HCT116 (cell line): ENCODE measurements at regions not wholly inside any gene's neighbourhood (a gene's known extent, or its start where the extent isn't known, plus 50 kb on each side); places are given as distances from the start of the nearest gene placed in this dataset.

ENCODE experiments used
- ATAC-seq: fragments of 200-7000 bp; cut with Tn5 transposase; 2 replicates; pipeline ENCODE4 v1.9.1; 2020; ENCODE audit warnings: mild to moderate bottlenecking, moderate library complexity
- BruUV-seq: library from RNA; stranded (reverse); fragments of 400-500 nt; replicated peaks from 2 replicates; lab custom pipeline; 2021; lab: Mats Ljungman, UMichigan
- CTCF ChIA-PET: fragments of 300-600 bp; sonication (Branson Sonifier 250); formaldehyde crosslinking; loops from one replicate; lab custom pipeline; 2021; ENCODE audit warnings: antibody characterized with exemption; lab: Charles Lee
- POLR2A ChIA-PET: fragments of 300-600, 350-600 bp; sonication (Branson Sonifier 250); formaldehyde crosslinking; loops from one replicate; lab custom pipeline; 2021; ENCODE audit warnings: antibody characterized with exemption; lab: Charles Lee
- RAD21 ChIA-PET, 2 experiments: fragments of 300-600 bp; sonication (Branson Sonifier 250); formaldehyde crosslinking; loops; one replicate each; lab custom pipeline; 2023; ENCODE audit warnings: low total read pairs in 2 of 2; ENCODE audit not compliant: uncharacterized antibody in 2 of 2, unreplicated experiment in 2 of 2, low non-redundant PET in 1 of 2; lab: Charles Lee
- DNase-seq: peaks from one replicate; pipeline ENCODE4 v3.0.0-alpha.2; 2010; ENCODE audit warnings: low read depth, low spot score
- H2AFZ ChIP-seq: fragments of 200-600 bp; shearing (Covaris generic), sonication (generic); 2 replicates; pipeline ENCODE4 v1.6.1; 2017; ENCODE audit warnings: low read depth, mixed run types, mixed read lengths, antibody characterized with exemption, low read length; ENCODE audit not compliant: poor library complexity, severe bottlenecking
- H3K27ac ChIP-seq: 2 replicates; pipeline ENCODE4 v1.5.1; 2012; ENCODE audit warnings: low read depth, low read length
- H3K27me3 ChIP-seq: fragments of 200-600 bp; sonication (generic); 2 replicates; pipeline ENCODE4 v1.6.1; 2016; ENCODE audit warnings: mixed run types, low read length, mixed read lengths; ENCODE audit not compliant: insufficient read depth
- H3K36me3 ChIP-seq, 2 experiments: fragments of 200-500 bp in 1 of 2; fragments of 200-600 bp in 1 of 2; sonication (Bioruptor generic) in 1 of 2; sonication (generic) in 1 of 2; 2 replicates each; pipeline versions ENCODE4 v1.5.1 to v1.6.1; 2014 to 2016; ENCODE audit warnings: low read length in 2 of 2, inconsistent platforms in 1 of 2, mixed read lengths in 1 of 2, mixed run types in 1 of 2; ENCODE audit not compliant: insufficient read depth in 2 of 2, control insufficient read depth in 1 of 2
- H3K4me1 ChIP-seq, 2 experiments: fragments of 200-600 bp in 1 of 2; sonication (generic) in 1 of 2; 2 replicates each; pipeline versions ENCODE4 v1.5.1 to v1.6.1; 2012 to 2017; ENCODE audit warnings: low read length in 2 of 2, inconsistent platforms in 1 of 2, mild to moderate bottlenecking in 1 of 2, mixed read lengths in 1 of 2, mixed run types in 1 of 2, moderate library complexity in 1 of 2; ENCODE audit not compliant: insufficient read depth in 2 of 2, control insufficient read depth in 1 of 2
- H3K4me2 ChIP-seq: fragments of 200-600 bp; sonication (generic); 2 replicates; pipeline ENCODE4 v1.6.1; 2017; ENCODE audit warnings: mixed run types, low read length, mixed read lengths
- H3K4me3 ChIP-seq, 2 experiments: fragments of 200-600 bp in 1 of 2; sonication (generic) in 1 of 2; replicated peaks in 1 of 2; 2 replicates each; pipeline ENCODE4 v1.5.1; 2011 to 2016; ENCODE audit warnings: low read length in 2 of 2, control low read depth in 1 of 2, low read depth in 1 of 2, mild to moderate bottlenecking in 1 of 2, mixed read lengths in 1 of 2, mixed run types in 1 of 2
- H3K79me2 ChIP-seq: fragments of 200-600 bp; sonication (generic); 2 replicates; pipeline ENCODE4 v1.6.1; 2017; ENCODE audit warnings: mild to moderate bottlenecking, mixed run types, low read length, moderate library complexity, mixed read lengths; ENCODE audit not compliant: insufficient read depth
- H3K9ac ChIP-seq: fragments of 200-600 bp; sonication (generic); 2 replicates; pipeline ENCODE4 v1.6.1; 2016; ENCODE audit warnings: low read length, mixed read lengths
- H3K9me2 ChIP-seq: fragments of 200-600 bp; sonication (generic), shearing (Covaris generic); 2 replicates; pipeline ENCODE4 v1.6.1; 2017; ENCODE audit warnings: mixed run types, mild to moderate bottlenecking, moderate library complexity; ENCODE audit not compliant: insufficient read depth
- H3K9me3 ChIP-seq, 2 experiments: fragments of 200-500 bp in 1 of 2; fragments of 200-600 bp in 1 of 2; sonication (Bioruptor generic) in 1 of 2; sonication (generic) in 1 of 2; 2 replicates each; pipeline ENCODE4 v1.6.1; 2014 to 2017; ENCODE audit warnings: low read length in 2 of 2, mixed read lengths in 2 of 2, inconsistent platforms in 1 of 2, low read depth in 1 of 2, mild to moderate bottlenecking in 1 of 2, mixed run types in 1 of 2, moderate library complexity in 1 of 2; ENCODE audit not compliant: control insufficient read depth in 1 of 2, insufficient read depth in 1 of 2
- H4K20me1 ChIP-seq: fragments of 200-600 bp; sonication (generic), shearing (Covaris generic); 2 replicates; pipeline ENCODE4 v1.6.1; 2017; ENCODE audit warnings: mixed run types, mild to moderate bottlenecking, moderate library complexity; ENCODE audit not compliant: insufficient read depth
- CEBPB ChIP-seq: IDR thresholded peaks from 2 replicates; pipeline ENCODE4 v1.6.1; 2012; ENCODE audit warnings: low read depth
- CTCF ChIP-seq, 3 experiments: fragments of 200-600 bp in 1 of 3; sonication (generic) in 1 of 3; IDR thresholded peaks in 2 of 3; conservative IDR thresholded peaks in 1 of 3; 2 replicates each; pipeline ENCODE4 v1.5.1; 2012 to 2017; ENCODE audit warnings: low read depth in 2 of 3, low read length in 2 of 3, antibody characterized with exemption in 1 of 3, borderline replicate concordance in 1 of 3, control low read depth in 1 of 3, mild to moderate bottlenecking in 1 of 3, mixed read lengths in 1 of 3, mixed run types in 1 of 3, moderate library complexity in 1 of 3; ENCODE audit not compliant: insufficient read depth in 1 of 3
- JUND ChIP-seq: IDR thresholded peaks from 2 replicates; pipeline ENCODE4 v1.6.1; 2012
- REST ChIP-seq: IDR thresholded peaks from 2 replicates; pipeline ENCODE4 v1.6.1; 2012; ENCODE audit warnings: low read depth
- SIN3A ChIP-seq: IDR thresholded peaks from 2 replicates; pipeline ENCODE4 v1.6.1; 2012; ENCODE audit warnings: low read depth
- SP1 ChIP-seq: IDR thresholded peaks from 2 replicates; pipeline ENCODE4 v1.6.1; 2012; ENCODE audit warnings: low read depth
- ZBTB33 ChIP-seq: IDR thresholded peaks from 2 replicates; pipeline ENCODE4 v1.6.1; 2011; ENCODE audit warnings: mild to moderate bottlenecking, low read length, moderate library complexity; ENCODE audit not compliant: insufficient replicate concordance; ENCODE audit errors: extremely low read depth
- ZFX ChIP-seq: fragments of 450-650 bp; IDR thresholded peaks from 2 replicates; pipeline ENCODE4 v1.6.1; 2017
- intact Hi-C: fragments of 100-400 bp; cut with micrococcal nuclease; formaldehyde crosslinking; loops from 2 replicates; pipeline ENCODE4 v1.10.0; 2022

GRCh38 chrX:121360280-121360679, 312.9 kb downstream of the GLUD2 start:
- ChIA-PET RAD21 (no interaction called here), POLR2A (no interaction called here), CTCF (no interaction called here)
- Histone ChIP-seq H2AFZ (no peak overlapping the region), H3K36me3 (no peaks in the 10 kb centered on the region), H3K9me2 (no peaks in the 10 kb centered on the region), H3K27ac (no peak overlapping the region), H3K79me2 (no peaks in the 10 kb centered on the region), H3K4me2 (no peak overlapping the region), H3K9ac (no peak overlapping the region), H3K9me3 (no peaks in the 10 kb centered on the region), H3K4me1 (no peaks in the 10 kb centered on the region), H3K4me3 (no peak overlapping the region), H3K27me3 (no peaks in the 10 kb centered on the region), H4K20me1 (no peaks in the 10 kb centered on the region)
- no TSS peak for BruUV-seq
- intact Hi-C loops = no loop called here
- no peak for ATAC-seq
- TF ChIP-seq JUND (no peak), ZBTB33 (no peak), ZFX (no peak), CTCF (IDR thresholded peaks at IDR 0.05 in 2 of 3, conservative IDR thresholded peaks at IDR 0.05 in 1 of 3; ENCODE audit: borderline replicate concordance in 1 of 3, insufficient read depth in 1 of 3, low read depth in 2 of 3, low read length in 2 of 3) (no peak), CEBPB (no peak), SIN3A (no peak), SP1 (no peak), REST (no peak)
- DNase-seq = no peak
